GM10248 (cell line): ENCODE measurements at regions not wholly inside any gene's neighbourhood (a gene's known extent, or its start where the extent isn't known, plus 50 kb on each side); places are given as distances from the start of the nearest gene placed in this dataset.

Experiments used
- CTCF ChIA-PET: fragments of 300-600 bp; sonication (Branson Sonifier 250); formaldehyde crosslinking; extraction: SDS; loops from one replicate; lab custom pipeline; 2021; ENCODE audit warnings: antibody characterized with exemption; lab: Yijun Ruan, JAX
- POLR2A ChIA-PET: fragments of 350-650 bp; sonication (Branson Sonifier 250); formaldehyde crosslinking; extraction: SDS; loops from one replicate; lab custom pipeline; 2020; ENCODE audit warnings: antibody characterized with exemption; lab: Yijun Ruan, JAX
- DNase-seq: peaks from one replicate; pipeline ENCODE4 v3.0.0; 2012; ENCODE audit errors: extremely low spot score
- CTCF ChIP-seq: IDR thresholded peaks from 2 replicates; pipeline ENCODE4 v1.5.1; 2012; ENCODE audit warnings: mild to moderate bottlenecking, low read depth; ENCODE audit errors: extremely low read depth, missing control alignments, control extremely low read depth

- DNase-seq, result no peak
- ChIA-PET CTCF (no interaction called here), POLR2A (interaction anchor here (1.3 kb wide), 1 partner anchor 9 kb away, joined by 4 read pairs; no protein-coding TSS in a partner anchor)
- TF ChIP-seq CTCF, result no peak
Measured at GRCh38 chr17:5794881-5795506, 210.7 kb upstream of the NLRP1 start.

GRCh38 chr17:5797447-5798050 lies 213.2 kb upstream of the NLRP1 start:
- DNase-seq, result no peak
- ChIA-PET CTCF (interaction anchor here (0.9 kb wide), 1 partner anchor 11 kb away, joined by 3 read pairs; no protein-coding TSS in a partner anchor), POLR2A (no interaction called here)
- TF ChIP-seq CTCF, result no peak

GRCh38 chr17:5798094-5798493 lies 213.8 kb upstream of the NLRP1 start:
- ChIA-PET POLR2A (no interaction called here), CTCF (interaction anchor here (1.2 kb wide), 1 partner anchor 92 kb away, joined by 3 read pairs; no protein-coding TSS in a partner anchor)
- TF ChIP-seq CTCF, result no peak
- no peak for DNase-seq

- ChIA-PET CTCF (interaction anchor here (1.5 kb wide), 1 partner anchor 11 kb away, joined by 4 read pairs; no protein-coding TSS in a partner anchor), POLR2A (no interaction called here)
- TF ChIP-seq CTCF, result no peak
- DNase-seq, result no peak
Measured at GRCh38 chr17:5800131-5800530, 215.8 kb upstream of the NLRP1 start.

- no peak for TF ChIP-seq CTCF
- ChIA-PET CTCF (interaction anchor here (0.7 to 1.4 kb wide), 4 partner anchors 9 to 213 kb away, joined by 3 to 4 read pairs (median 3); no protein-coding TSS in a partner anchor), POLR2A (no interaction called here)
- no peak for DNase-seq
Measured at GRCh38 chr17:5800646-5801045, 216.3 kb upstream of the NLRP1 start.

- no peak for TF ChIP-seq CTCF
- ChIA-PET POLR2A (no interaction called here), CTCF (interaction anchor here (1.8 kb wide), 1 partner anchor 21 kb away, joined by 5 read pairs; no protein-coding TSS in a partner anchor)
- no peak for DNase-seq
Measured at GRCh38 chr17:5804251-5804650, 219.9 kb upstream of the NLRP1 start.
